ENCODE measurements at regions not wholly inside any gene's neighbourhood (a gene's known extent, or its start where the extent isn't known, plus 50 kb on each side); places are given as distances from the start of the nearest gene placed in this dataset.

- Histone ChIP-seq H3K9me3 (no peaks in the 10 kb centered on the region), H3K27me3 (ENCODE audit: low read depth) (no peaks in the 10 kb centered on the region), H3K27ac (no peak overlapping the region), H3K36me3 (no peaks in the 10 kb centered on the region), H3K4me1 (no peaks in the 10 kb centered on the region), H3K4me3 (no peak overlapping the region)
- intact Hi-C loops (cut with DNase I), result no loop called here
- no peak for DNase-seq
- ATAC-seq, result no peak
- TF ChIP-seq CTCF (IDR thresholded peaks at IDR 0.05), result no peak
Observed at GRCh38 chr18:66328296-66328878, 275.5 kb downstream of the CDH19 start.

- no peak for TF ChIP-seq CTCF (IDR thresholded peaks at IDR 0.05)
- H3K27me3 ChIP-seq (ENCODE audit: low read depth), result no peaks in the 10 kb centered on the region
- no peak overlapping the region for H3K4me3 ChIP-seq
- intact Hi-C loops (cut with DNase I), result no loop called here
- DNase-seq (no peak), ATAC-seq (no peak)
- no peak overlapping the region for H3K27ac ChIP-seq
- no peaks in the 10 kb centered on the region for H3K36me3 ChIP-seq
- no peaks in the 10 kb centered on the region for H3K9me3 ChIP-seq
- no peaks in the 10 kb centered on the region for H3K4me1 ChIP-seq
Observed at GRCh38 chr18:66325251-66325650, 278.6 kb downstream of the CDH19 start.

- Histone ChIP-seq H3K9me3 (no peaks in the 10 kb centered on the region), H3K36me3 (no peaks in the 10 kb centered on the region), H3K4me1 (no peaks in the 10 kb centered on the region), H3K27me3 (ENCODE audit: low read depth) (no peaks in the 10 kb centered on the region), H3K27ac (no peak overlapping the region), H3K4me3 (no peak overlapping the region)
- ATAC-seq, result no peak
- TF ChIP-seq CTCF (IDR thresholded peaks at IDR 0.05), result no peak
- intact Hi-C loops (cut with DNase I), result no loop called here
- DNase-seq, result no peak
Observed at GRCh38 chr18:66324616-66325015, 279.3 kb downstream of the CDH19 start.

GRCh38 chr18:66317243-66318090 is 286.4 kb downstream of the CDH19 start:
- Histone ChIP-seq H3K27me3 (ENCODE audit: low read depth) (no peaks in the 10 kb centered on the region), H3K4me3 (no peak overlapping the region), H3K9me3 (no peaks in the 10 kb centered on the region), H3K4me1 (no peaks in the 10 kb centered on the region), H3K36me3 (no peaks in the 10 kb centered on the region), H3K27ac (no peak overlapping the region)
- no peak for DNase-seq
- intact Hi-C loops (cut with DNase I), result no loop called here
- ATAC-seq, result no peak
- no peak for TF ChIP-seq CTCF (IDR thresholded peaks at IDR 0.05)

- H3K27ac ChIP-seq, result no peak overlapping the region
- no peak for TF ChIP-seq CTCF (IDR thresholded peaks at IDR 0.05)
- no peaks in the 10 kb centered on the region for H3K4me1 ChIP-seq
- H3K27me3 ChIP-seq (ENCODE audit: low read depth), result no peaks in the 10 kb centered on the region
- H3K9me3 ChIP-seq, result no peaks in the 10 kb centered on the region
- H3K36me3 ChIP-seq, result no peaks in the 10 kb centered on the region
- ATAC-seq (no peak), DNase-seq (no peak)
- H3K4me3 ChIP-seq, result no peak overlapping the region
- intact Hi-C loops (cut with DNase I), result no loop called here
Observed at GRCh38 chr18:66316701-66317100, 287.2 kb downstream of the CDH19 start.
